AG09319 (cell line): ENCODE measurements at regions not wholly inside any gene's neighbourhood (a gene's known extent, or its start where the extent isn't known, plus 50 kb on each side); places are given as distances from the start of the nearest gene placed in this dataset.

Source experiments
- DNase-seq: peaks from one replicate; pipeline ENCODE4 v3.0.0-alpha.2; 2010; ENCODE audit warnings: low read depth; ENCODE audit errors: extremely low read depth
- TF ChIP-seq, protein P1 (sequence below): IDR thresholded peaks from 2 replicates; pipeline ENCODE4 v1.5.1; 2011; ENCODE audit warnings: low read depth, mild to moderate bottlenecking, inconsistent platforms, low read length, moderate library complexity

DNA sequence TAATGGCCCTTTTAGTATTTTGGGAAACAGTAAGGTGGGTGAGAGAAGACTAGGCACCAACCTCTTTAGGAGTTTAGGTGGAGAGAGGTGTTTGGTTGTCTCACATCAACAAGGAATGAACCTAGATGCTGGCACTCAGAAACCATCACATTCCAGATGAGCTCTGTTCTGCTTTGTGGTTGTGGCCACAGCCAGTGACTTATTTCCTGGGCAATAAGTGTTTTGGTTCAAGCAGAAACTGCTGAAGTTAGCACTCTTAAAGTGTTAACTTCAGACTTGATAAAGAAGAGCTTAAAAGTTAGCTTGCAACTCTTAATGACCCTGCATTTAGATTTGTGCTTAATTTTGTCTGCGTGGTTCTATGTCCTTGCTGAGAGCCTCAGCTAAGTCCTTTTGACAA lies 929.2 kb downstream of the SLC4A3 start:
- DNase-seq: no peak
- TF ChIP-seq, protein P1, sequence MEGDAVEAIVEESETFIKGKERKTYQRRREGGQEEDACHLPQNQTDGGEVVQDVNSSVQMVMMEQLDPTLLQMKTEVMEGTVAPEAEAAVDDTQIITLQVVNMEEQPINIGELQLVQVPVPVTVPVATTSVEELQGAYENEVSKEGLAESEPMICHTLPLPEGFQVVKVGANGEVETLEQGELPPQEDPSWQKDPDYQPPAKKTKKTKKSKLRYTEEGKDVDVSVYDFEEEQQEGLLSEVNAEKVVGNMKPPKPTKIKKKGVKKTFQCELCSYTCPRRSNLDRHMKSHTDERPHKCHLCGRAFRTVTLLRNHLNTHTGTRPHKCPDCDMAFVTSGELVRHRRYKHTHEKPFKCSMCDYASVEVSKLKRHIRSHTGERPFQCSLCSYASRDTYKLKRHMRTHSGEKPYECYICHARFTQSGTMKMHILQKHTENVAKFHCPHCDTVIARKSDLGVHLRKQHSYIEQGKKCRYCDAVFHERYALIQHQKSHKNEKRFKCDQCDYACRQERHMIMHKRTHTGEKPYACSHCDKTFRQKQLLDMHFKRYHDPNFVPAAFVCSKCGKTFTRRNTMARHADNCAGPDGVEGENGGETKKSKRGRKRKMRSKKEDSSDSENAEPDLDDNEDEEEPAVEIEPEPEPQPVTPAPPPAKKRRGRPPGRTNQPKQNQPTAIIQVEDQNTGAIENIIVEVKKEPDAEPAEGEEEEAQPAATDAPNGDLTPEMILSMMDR: no peak

DNA sequence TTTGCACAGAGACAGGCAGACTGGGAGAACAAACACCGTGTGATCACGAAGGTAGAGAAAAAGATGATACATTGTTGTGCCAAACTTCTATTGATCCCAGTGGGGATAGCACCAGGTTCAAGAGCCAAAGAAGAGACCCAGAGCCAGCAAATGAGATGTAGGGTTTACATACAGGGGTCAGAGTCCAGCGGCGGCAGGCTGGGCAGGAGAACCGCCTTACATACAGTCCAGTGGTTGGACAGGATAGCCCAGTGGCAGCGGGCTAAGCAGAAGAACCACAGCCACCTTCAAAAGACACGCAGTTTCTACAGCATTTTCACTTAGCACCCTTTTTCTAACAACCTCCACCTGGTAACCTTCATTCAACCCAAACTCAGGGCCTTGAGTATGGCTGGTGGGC lies 932.8 kb downstream of the SLC4A3 start:
- DNase-seq: no peak
- TF ChIP-seq, protein P1: no peak

DNA sequence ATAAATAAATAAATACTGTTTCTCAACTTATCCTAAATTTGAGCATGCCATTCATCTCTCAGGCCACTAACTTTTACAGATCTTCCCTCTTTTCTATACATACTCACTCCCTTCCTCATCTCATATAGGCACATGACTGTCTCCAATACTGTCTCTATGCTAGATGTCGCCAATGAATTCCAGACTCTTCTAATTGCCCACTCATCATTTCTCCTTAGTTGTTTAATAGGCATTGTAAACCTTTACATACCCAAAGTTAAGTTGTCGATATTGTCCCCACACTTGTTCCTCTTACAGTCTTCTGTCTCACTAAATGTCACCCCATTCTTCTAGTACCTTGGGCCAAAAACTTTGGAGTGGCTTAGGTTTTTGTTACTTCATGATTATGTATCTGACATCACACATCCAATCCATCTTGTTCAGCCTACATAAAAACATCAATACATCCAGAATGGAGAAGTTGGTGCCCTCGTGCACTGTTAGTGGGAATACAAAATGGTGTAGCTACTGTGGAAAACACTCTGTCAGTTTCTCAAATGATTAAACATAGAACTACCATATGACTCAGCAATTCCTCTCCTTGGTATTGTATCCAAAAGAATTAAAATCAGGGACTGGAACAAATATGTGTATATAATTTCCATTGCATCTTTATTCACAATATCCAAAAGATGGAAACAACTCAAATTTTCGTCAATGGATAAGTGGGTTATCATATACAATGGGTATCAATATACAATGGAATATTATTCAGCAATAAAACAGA lies 935.1 kb downstream of the SLC4A3 start:
- DNase-seq: no peak
- TF ChIP-seq, protein P1: no peak

DNA sequence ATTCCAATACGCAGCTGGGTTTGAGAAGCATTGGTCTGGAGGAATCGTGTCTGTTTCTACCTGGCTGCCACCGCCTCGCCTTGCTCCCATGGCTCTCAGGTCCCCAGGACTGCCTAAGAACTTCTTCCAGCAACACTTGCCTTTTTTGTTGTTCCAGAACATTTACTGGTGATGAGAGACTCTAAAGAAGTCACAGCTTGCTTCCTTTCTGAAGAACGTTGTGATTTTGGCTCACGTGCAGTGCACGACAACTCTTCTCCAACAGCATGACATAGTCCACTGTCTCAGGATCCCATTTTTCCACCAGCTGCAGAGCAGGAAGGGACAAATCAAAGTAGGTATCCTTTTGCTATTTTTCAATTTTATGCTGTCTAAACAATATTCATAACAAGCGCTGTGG lies 940.9 kb downstream of the SLC4A3 start:
- TF ChIP-seq, protein P1: no peak
- no peak for DNase-seq

DNA sequence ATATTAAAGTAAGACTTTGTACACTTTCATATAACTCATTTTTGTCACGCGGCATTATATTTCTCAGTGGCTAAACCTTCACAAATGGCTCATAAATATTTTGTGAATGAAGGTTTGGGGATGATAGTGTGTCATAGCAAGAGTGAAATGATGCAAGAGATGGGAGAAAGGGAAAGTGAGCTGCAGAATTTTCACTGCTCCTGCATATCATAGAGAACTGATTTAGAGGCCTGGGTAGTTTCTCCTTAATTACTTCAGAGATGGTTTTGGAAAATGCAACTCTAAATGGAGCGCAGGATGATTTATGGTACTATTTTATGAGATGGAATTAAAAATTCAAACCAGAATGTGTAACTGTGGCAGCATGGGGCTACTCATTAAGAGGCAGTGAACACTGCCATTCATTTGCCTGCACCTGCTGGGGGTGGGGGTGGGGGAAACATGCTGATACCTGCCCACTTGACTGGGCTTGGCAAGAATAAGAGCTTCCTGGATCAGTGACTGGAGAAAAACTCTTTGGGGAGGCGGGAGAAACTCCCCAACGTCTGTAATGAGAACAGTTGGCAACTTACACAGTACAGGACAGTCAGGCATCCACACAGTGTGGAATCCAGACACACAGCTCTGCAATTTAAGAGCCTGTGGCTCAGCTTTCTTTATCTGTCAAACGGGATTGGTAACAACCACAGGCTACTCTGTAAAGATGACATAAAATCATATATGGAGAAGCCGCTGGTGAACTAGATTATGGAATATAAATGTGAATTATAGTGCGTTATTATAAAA lies 941.9 kb downstream of the SLC4A3 start:
- DNase-seq: no peak
- TF ChIP-seq, protein P1: no peak

DNA sequence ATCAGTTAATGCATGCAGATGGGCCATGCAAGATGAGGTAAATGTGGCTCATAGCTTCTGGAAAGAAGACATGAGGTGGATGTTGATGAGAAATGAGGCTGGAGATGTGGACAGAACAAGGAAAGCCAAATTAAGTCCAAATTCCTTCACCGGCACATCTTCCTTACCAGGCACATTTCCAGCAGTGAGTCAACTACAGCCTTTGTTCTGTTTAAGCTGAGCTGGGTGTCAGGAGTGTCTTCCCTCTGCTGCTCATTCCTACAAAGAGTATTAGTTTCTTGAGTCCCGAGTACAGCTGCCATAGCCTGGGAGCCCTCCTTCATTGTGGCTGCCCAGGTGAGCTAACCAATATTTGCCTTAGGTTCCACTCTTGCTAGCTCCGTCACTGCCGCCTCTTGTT lies 945.0 kb downstream of the SLC4A3 start:
- TF ChIP-seq, protein P1: no peak

DNA sequence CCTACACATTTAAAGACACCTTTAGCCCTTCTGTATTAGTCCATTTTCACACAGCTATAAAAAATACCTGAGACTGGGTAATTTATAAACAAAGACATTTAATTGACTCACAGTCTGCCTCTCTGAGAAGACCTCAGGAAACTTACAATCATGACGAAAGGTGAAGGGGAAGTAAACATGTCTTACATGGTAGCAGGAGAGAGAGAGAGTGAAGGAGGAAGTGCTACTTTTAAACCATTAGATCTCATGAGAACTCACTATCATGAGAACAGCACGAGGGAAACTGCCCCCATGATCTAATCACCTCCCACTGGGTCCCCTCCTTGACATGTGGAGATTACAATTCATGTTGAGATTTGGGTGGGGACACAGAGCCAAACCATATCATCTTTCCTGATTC lies 946.6 kb downstream of the SLC4A3 start:
- TF ChIP-seq, protein P1: no peak
- DNase-seq: no peak

More for the DNA sequence above, 945.0 kb downstream of the SLC4A3 start:
- DNase-seq: no peak
